Activated CD8-positive, alpha-beta memory T cell treated with anti-CD3 and anti-CD28 coated beads, Interleukin-2, amount 50 U/mL, for 4 hours (primary cell): ENCODE measurements at regions not wholly inside any gene's neighbourhood (a gene's known extent, or its start where the extent isn't known, plus 50 kb on each side); places are given as distances from the start of the nearest gene placed in this dataset.
"Not testable (repeated sequence)": the region's sequence is repeated elsewhere in the genome, so short reads cannot be mapped to it uniquely, and the experiment has no call there.

Experiments
- DNase-seq: peaks from one replicate; pipeline ENCODE4 v3.0.0-alpha.2; 2020

- DNase-seq: no peak
Observed at GRCh38 chr5:116861097-116861496, 286.5 kb upstream of the SEMA6A start.

GRCh38 chr5:116859666-116860320 is 285.2 kb upstream of the SEMA6A start:
- DNase-seq: no peak

- DNase-seq: no peak
Observed at GRCh38 chr5:116858705-116859333, 284.2 kb upstream of the SEMA6A start.

- not testable (repeated sequence) for DNase-seq
Observed at GRCh38 chr5:116858020-116858419, 283.4 kb upstream of the SEMA6A start.

GRCh38 chr5:116856271-116856670 is 281.6 kb upstream of the SEMA6A start:
- no peak for DNase-seq

- DNase-seq: no peak
Observed at GRCh38 chr5:116853992-116854391, 279.4 kb upstream of the SEMA6A start.

GRCh38 chr5:116848954-116849581 is 274.4 kb upstream of the SEMA6A start:
- DNase-seq: no peak

GRCh38 chr5:116847960-116848359 is 273.3 kb upstream of the SEMA6A start:
- no peak for DNase-seq

GRCh38 chr5:116844015-116844414 is 269.4 kb upstream of the SEMA6A start:
- no peak for DNase-seq

GRCh38 chr5:116842514-116842961 is 267.9 kb upstream of the SEMA6A start:
- DNase-seq: no peak

- no peak for DNase-seq
Observed at GRCh38 chr5:116841734-116842133, 267.1 kb upstream of the SEMA6A start.

- DNase-seq: no peak
Observed at GRCh38 chr5:116838011-116838536, 263.5 kb upstream of the SEMA6A start.

- DNase-seq: no peak
Observed at GRCh38 chr5:116834796-116835515, 260.3 kb upstream of the SEMA6A start.

- DNase-seq: no peak
Observed at GRCh38 chr5:116830079-116830478, 255.5 kb upstream of the SEMA6A start.

- DNase-seq: no peak
Observed at GRCh38 chr5:116827078-116827477, 252.5 kb upstream of the SEMA6A start.

- DNase-seq: no peak
Observed at GRCh38 chr5:116825486-116825885, 250.9 kb upstream of the SEMA6A start.

- DNase-seq: no peak
Observed at GRCh38 chr5:116824751-116825438, 250.3 kb upstream of the SEMA6A start.

- DNase-seq: no peak
Observed at GRCh38 chr5:116814626-116815385, 240.2 kb upstream of the SEMA6A start.

GRCh38 chr5:116813906-116814305 is 239.3 kb upstream of the SEMA6A start:
- DNase-seq: no peak

GRCh38 chr5:116813356-116813755 is 238.7 kb upstream of the SEMA6A start:
- no peak for DNase-seq

GRCh38 chr5:116810951-116811350 is 236.3 kb upstream of the SEMA6A start:
- DNase-seq: no peak

- DNase-seq: no peak
Observed at GRCh38 chr5:116806836-116807235, 232.2 kb upstream of the SEMA6A start.
